ENCODE measurements at regions not wholly inside any gene's neighbourhood (a gene's known extent, or its start where the extent isn't known, plus 50 kb on each side); places are given as distances from the start of the nearest gene placed in this dataset.
A peak's percentile ranks its signal among the peaks of the same experiment; 100 is the strongest.

DNA sequence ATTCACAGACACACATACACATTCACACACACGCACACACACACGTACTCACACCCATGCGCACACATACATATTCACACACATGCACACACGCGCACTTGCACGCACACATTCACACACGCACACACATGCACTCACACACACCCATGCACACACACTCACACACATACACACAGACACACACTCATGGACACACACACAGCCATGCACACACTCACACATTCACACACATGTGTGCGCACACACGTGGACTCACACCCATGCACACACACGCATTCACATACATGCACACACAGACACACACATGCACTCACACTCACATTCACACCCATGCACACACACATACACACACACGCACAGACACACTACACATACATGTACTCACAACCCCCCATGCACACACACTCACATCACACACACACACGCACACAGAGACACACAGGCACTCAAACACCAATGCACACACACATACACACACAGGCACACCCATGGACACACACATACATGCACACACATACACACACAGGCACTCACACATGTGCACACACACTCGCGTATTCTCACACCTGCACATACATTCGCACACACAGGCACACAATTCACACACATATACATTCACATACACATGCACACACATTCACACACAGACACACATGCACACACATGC is 589.1 kb downstream of the PTPRU start:
- H3K36me3 ChIP-seq (replicated peaks in 1 of 2; ENCODE audit: control insufficient read depth in 1 of 2, insufficient read depth in 2 of 2, low read length in 2 of 2), result no peaks in the 10 kb centered on the region
- no peaks in the 10 kb centered on the region for H3K79me2 ChIP-seq (ENCODE audit: insufficient read depth, low read length)
- ATAC-seq (no peak), DNase-seq (ENCODE audit: low spot score) (no peak), FAIRE-seq (no peak)
- intact Hi-C loops (cut with micrococcal nuclease; ENCODE audit: unreplicated experiment), result no loop called here
- ChIA-PET CTCF (ENCODE audit: low intra/inter-chr PET ratio, low total read pairs) (no interaction called here), POLR2A (no interaction called here)
- H2AFZ ChIP-seq (ENCODE audit: low read length), result no peak overlapping the region
- no peak overlapping the region for H3K27ac ChIP-seq (ENCODE audit: extremely low read length, insufficient read depth, low read length)
- in situ Hi-C loops (cut with HindIII; ENCODE audit: extremely low pct_ligation_motif_present, low pct_unique_long_range_greater_than_20kb), result no loop called here
- TF ChIP-seq HOXA3 (CRISPR knock-in tag; IDR thresholded peaks at IDR 0.05) (no peak), PRMT3 (CRISPR knock-in tag; IDR thresholded peaks at IDR 0.05; ENCODE audit: borderline replicate concordance, low read depth) (no peak), NFIC (IDR thresholded peaks at IDR 0.05; ENCODE audit: low read length) (no peak)
- TF ChIP-seq, protein P1, sequence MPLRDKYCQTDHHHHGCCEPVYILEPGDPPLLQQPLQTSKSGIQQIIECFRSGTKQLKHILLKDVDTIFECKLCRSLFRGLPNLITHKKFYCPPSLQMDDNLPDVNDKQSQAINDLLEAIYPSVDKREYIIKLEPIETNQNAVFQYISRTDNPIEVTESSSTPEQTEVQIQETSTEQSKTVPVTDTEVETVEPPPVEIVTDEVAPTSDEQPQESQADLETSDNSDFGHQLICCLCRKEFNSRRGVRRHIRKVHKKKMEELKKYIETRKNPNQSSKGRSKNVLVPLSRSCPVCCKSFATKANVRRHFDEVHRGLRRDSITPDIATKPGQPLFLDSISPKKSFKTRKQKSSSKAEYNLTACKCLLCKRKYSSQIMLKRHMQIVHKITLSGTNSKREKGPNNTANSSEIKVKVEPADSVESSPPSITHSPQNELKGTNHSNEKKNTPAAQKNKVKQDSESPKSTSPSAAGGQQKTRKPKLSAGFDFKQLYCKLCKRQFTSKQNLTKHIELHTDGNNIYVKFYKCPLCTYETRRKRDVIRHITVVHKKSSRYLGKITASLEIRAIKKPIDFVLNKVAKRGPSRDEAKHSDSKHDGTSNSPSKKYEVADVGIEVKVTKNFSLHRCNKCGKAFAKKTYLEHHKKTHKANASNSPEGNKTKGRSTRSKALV (CRISPR knock-in tag; IDR thresholded peaks at IDR 0.05), result no peak
- TF ChIP-seq, protein P2, sequence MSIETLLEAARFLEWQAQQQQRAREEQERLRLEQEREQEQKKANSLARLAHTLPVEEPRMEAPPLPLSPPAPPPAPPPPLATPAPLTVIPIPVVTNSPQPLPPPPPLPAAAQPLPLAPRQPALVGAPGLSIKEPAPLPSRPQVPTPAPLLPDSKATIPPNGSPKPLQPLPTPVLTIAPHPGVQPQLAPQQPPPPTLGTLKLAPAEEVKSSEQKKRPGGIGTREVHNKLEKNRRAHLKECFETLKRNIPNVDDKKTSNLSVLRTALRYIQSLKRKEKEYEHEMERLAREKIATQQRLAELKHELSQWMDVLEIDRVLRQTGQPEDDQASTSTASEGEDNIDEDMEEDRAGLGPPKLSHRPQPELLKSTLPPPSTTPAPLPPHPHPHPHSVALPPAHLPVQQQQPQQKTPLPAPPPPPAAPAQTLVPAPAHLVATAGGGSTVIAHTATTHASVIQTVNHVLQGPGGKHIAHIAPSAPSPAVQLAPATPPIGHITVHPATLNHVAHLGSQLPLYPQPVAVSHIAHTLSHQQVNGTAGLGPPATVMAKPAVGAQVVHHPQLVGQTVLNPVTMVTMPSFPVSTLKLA (IDR thresholded peaks at IDR 0.05), result peak; percentile 29; the same call in 1 of the 2 replicates
- BruUV-seq (replicated peaks), result no TSS peak
- H3K4me1 ChIP-seq (ENCODE audit: insufficient read depth, low read length), result no peaks in the 10 kb centered on the region
- no peaks in the 10 kb centered on the region for H4K20me1 ChIP-seq (ENCODE audit: insufficient read depth, low read length)
- no peak overlapping the region for H3K4me3 ChIP-seq (replicated peaks in 1 of 3; ENCODE audit: insufficient read depth in 1 of 3, low read depth in 2 of 3, low read length in 3 of 3)
- 64% methylated on average over 15 of the region's 15 CpGs for WGBS (ENCODE audit: low lambda C conversion rate)
- H3K9me3 ChIP-seq (ENCODE audit: low read length), result no peaks in the 10 kb centered on the region
- H3K4me2 ChIP-seq (ENCODE audit: low read depth, low read length), result no peak overlapping the region
- no peak overlapping the region for H3K9ac ChIP-seq (ENCODE audit: insufficient read depth, low read depth, low read length)
- H3K27me3 ChIP-seq (ENCODE audit: control insufficient read depth in 1 of 2, insufficient read depth in 2 of 2, low read length in 2 of 2), result peaks cover 0 to 21% of the 10 kb centered on the region in 2 experiments; a peak in 3 of 5 replicates
